H1 (cell line): ENCODE measurements at regions not wholly inside any gene's neighbourhood (a gene's known extent, or its start where the extent isn't known, plus 50 kb on each side); places are given as distances from the start of the nearest gene placed in this dataset.

ENCODE experiments used
- CTCF ChIA-PET: fragments of 300-600 bp; sonication (Branson Sonifier 250); formaldehyde crosslinking; loops from one replicate; lab custom pipeline; 2021; ENCODE audit not compliant: partially characterized antibody; lab: Charles Lee
- POLR2A ChIA-PET: fragments of 300-600 bp; sonication (Branson Sonifier 250); formaldehyde crosslinking; loops from one replicate; lab custom pipeline; 2021; ENCODE audit warnings: inconsistent platforms; ENCODE audit not compliant: partially characterized antibody; lab: Charles Lee
- DNase-seq, 2 experiments: peaks; one replicate each; pipeline versions ENCODE4 v3.0.0 to v3.0.0-alpha.2; 2010 to 2022; ENCODE audit warnings: low spot score in 2 of 2, low read depth in 1 of 2, mixed read lengths in 1 of 2
- FAIRE-seq: peaks from 2 replicates; lab custom pipeline; 2011; peaks lifted over from hg19 to GRCh38; lab: Jason Lieb, UNC
- H2AFZ ChIP-seq: 2 replicates; pipeline ENCODE4 v1.8.1; 2012; ENCODE audit warnings: low read length, inconsistent platforms
- H2AK5ac ChIP-seq: 2 replicates; pipeline ENCODE4 v1.6.1; 2013; ENCODE audit warnings: low read depth, low read length
- H2BK120ac ChIP-seq: replicated peaks from 2 replicates; pipeline ENCODE3; 2013; ENCODE audit warnings: low read depth, low read length, inconsistent platforms
- H2BK12ac ChIP-seq: 2 replicates; pipeline ENCODE4 v1.6.1; 2013; ENCODE audit warnings: low read depth, low read length
- H2BK15ac ChIP-seq: 2 replicates; pipeline ENCODE4 v1.6.1; 2013; ENCODE audit warnings: low read length
- H2BK20ac ChIP-seq: 2 replicates; pipeline ENCODE4 v1.6.1; 2013; ENCODE audit warnings: low read length
- H2BK5ac ChIP-seq: 2 replicates; pipeline ENCODE4 v1.6.1; 2013; ENCODE audit warnings: low read depth, low read length
- H3K14ac ChIP-seq: 2 replicates; pipeline ENCODE4 v1.6.1; 2013; ENCODE audit warnings: inconsistent platforms; ENCODE audit not compliant: insufficient read length
- H3K18ac ChIP-seq: 2 replicates; pipeline ENCODE4 v1.6.1; 2013; ENCODE audit warnings: low read length; ENCODE audit errors: extremely low read depth
- H3K23ac ChIP-seq: 2 replicates; pipeline ENCODE4 v1.6.1; 2013; ENCODE audit warnings: inconsistent platforms; ENCODE audit not compliant: insufficient read length
- H3K23me2 ChIP-seq: 2 replicates; pipeline ENCODE4 v1.6.1; 2013; ENCODE audit warnings: low read depth, low read length
- H3K27ac ChIP-seq: 2 replicates; pipeline ENCODE4 v1.6.1; 2011; ENCODE audit warnings: low read depth, low read length, inconsistent platforms
- H3K27me3 ChIP-seq, 4 experiments: replicated peaks in 1 of 4; 1 replicate in 1 of 4; 2 replicates in 3 of 4; pipeline versions ENCODE4 v1.6.1 to v1.8.1; 2011 to 2013; ENCODE audit warnings: low read length in 3 of 4, mild to moderate bottlenecking in 3 of 4, inconsistent platforms in 2 of 4, mixed read lengths in 2 of 4, moderate library complexity in 1 of 4; ENCODE audit not compliant: control insufficient read depth in 3 of 4, insufficient read depth in 3 of 4; ENCODE audit errors: extremely low read depth in 1 of 4
- H3K36me3 ChIP-seq, 4 experiments: 2 replicates each; pipeline versions ENCODE4 v1.6.1 to v1.8.1; 2011 to 2013; ENCODE audit warnings: mild to moderate bottlenecking in 4 of 4, low read length in 3 of 4, moderate library complexity in 2 of 4, control low read depth in 1 of 4, inconsistent platforms in 1 of 4; ENCODE audit not compliant: insufficient read depth in 4 of 4, control insufficient read depth in 2 of 4
- H3K4ac ChIP-seq: replicated peaks from 2 replicates; pipeline ENCODE3; 2013; ENCODE audit warnings: low read length, low read depth, mixed read lengths, inconsistent platforms; ENCODE audit not compliant: insufficient read length
- H3K4me1 ChIP-seq, 4 experiments: replicated peaks in 1 of 4; 1 replicate in 1 of 4; 2 replicates in 3 of 4; pipeline versions ENCODE4 v1.6.1 to v1.8.1; 2011 to 2013; ENCODE audit warnings: low read length in 3 of 4, inconsistent platforms in 2 of 4, mixed read lengths in 1 of 4; ENCODE audit not compliant: insufficient read depth in 4 of 4, control insufficient read depth in 3 of 4
- H3K4me2 ChIP-seq, 2 experiments: 2 replicates each; pipeline versions ENCODE4 v1.6.1 to v1.8.1; 2011 to 2013; ENCODE audit warnings: low read depth in 2 of 2, low read length in 2 of 2, control low read depth in 1 of 2, inconsistent platforms in 1 of 2, mild to moderate bottlenecking in 1 of 2; ENCODE audit not compliant: insufficient read depth in 1 of 2
- H3K4me3 ChIP-seq, 4 experiments: fragments of 200-600, 300-600 bp in 1 of 4; sonication (generic), shearing (Covaris generic), sonication (Bioruptor Twin) in 1 of 4; 2 replicates each; pipeline versions ENCODE4 v1.5.1 to v1.8.1; 2011 to 2016; ENCODE audit warnings: low read length in 4 of 4, low read depth in 3 of 4, control low read depth in 2 of 4, inconsistent platforms in 2 of 4, mild to moderate bottlenecking in 2 of 4, mixed read lengths in 1 of 4, moderate library complexity in 1 of 4; ENCODE audit not compliant: insufficient read depth in 2 of 4; ENCODE audit errors: extremely low read depth in 1 of 4
- H3K56ac ChIP-seq: replicated peaks from 2 replicates; pipeline ENCODE3; 2013; ENCODE audit warnings: low read depth, mild to moderate bottlenecking, mixed read lengths, low read length, inconsistent platforms; ENCODE audit not compliant: insufficient read length
- H3K79me1 ChIP-seq: 2 replicates; pipeline ENCODE4 v1.6.1; 2013; ENCODE audit warnings: low read depth, low read length, control low read depth
- H3K79me2 ChIP-seq, 2 experiments: 2 replicates each; pipeline versions ENCODE4 v1.6.1 to v1.8.1; 2012 to 2013; ENCODE audit warnings: low read length in 2 of 2, mild to moderate bottlenecking in 2 of 2, inconsistent platforms in 1 of 2; ENCODE audit not compliant: insufficient read depth in 2 of 2, control insufficient read depth in 1 of 2
- H3K9ac ChIP-seq, 4 experiments: replicated peaks in 1 of 4; 1 replicate in 1 of 4; 2 replicates in 3 of 4; pipeline versions ENCODE4 v1.6.1 to v1.8.1; 2011 to 2013; ENCODE audit warnings: low read depth in 3 of 4, low read length in 3 of 4, control low read depth in 2 of 4, mild to moderate bottlenecking in 2 of 4, moderate library complexity in 2 of 4, inconsistent platforms in 1 of 4; ENCODE audit errors: extremely low read depth in 1 of 4
- H3K9me3 ChIP-seq, 2 experiments: 2 replicates each; pipeline versions ENCODE4 v1.6.1 to v1.8.1; 2012 to 2013; ENCODE audit warnings: mild to moderate bottlenecking in 2 of 2, moderate library complexity in 2 of 2, control low read depth in 1 of 2, inconsistent platforms in 1 of 2, low read depth in 1 of 2, low read length in 1 of 2, mixed read lengths in 1 of 2; ENCODE audit not compliant: insufficient read depth in 2 of 2
- H4K20me1 ChIP-seq, 2 experiments: replicated peaks in 1 of 2; 2 replicates each; pipeline versions ENCODE3 to v1.8.1; 2011 to 2013; ENCODE audit warnings: inconsistent platforms in 2 of 2, low read length in 2 of 2, mild to moderate bottlenecking in 1 of 2; ENCODE audit not compliant: insufficient read depth in 2 of 2, control insufficient read depth in 1 of 2
- H4K5ac ChIP-seq: 2 replicates; pipeline ENCODE4 v1.6.1; 2013; ENCODE audit warnings: low read length, low read depth, mixed read lengths, inconsistent platforms; ENCODE audit not compliant: insufficient read length
- H4K8ac ChIP-seq: 2 replicates; pipeline ENCODE4 v1.8.0; 2013; ENCODE audit warnings: mild to moderate bottlenecking, moderate library complexity, low read length, inconsistent platforms; ENCODE audit not compliant: insufficient read depth; ENCODE audit errors: extremely low read depth
- H4K91ac ChIP-seq: replicated peaks from 2 replicates; pipeline ENCODE3; 2013; ENCODE audit warnings: low read length, mixed read lengths, inconsistent platforms; ENCODE audit not compliant: insufficient read length
- BACH1 ChIP-seq: IDR thresholded peaks from 2 replicates; pipeline ENCODE4 v1.6.1; 2012; ENCODE audit warnings: low read length, improper control_type of control experiment
- BCL11A ChIP-seq, 2 experiments: IDR thresholded peaks; one replicate each; pipeline ENCODE4 v1.6.1; 2011; ENCODE audit warnings: low read depth in 2 of 2, low read length in 2 of 2, mild to moderate bottlenecking in 2 of 2
- BRCA1 ChIP-seq: IDR thresholded peaks from 2 replicates; pipeline ENCODE4 v1.6.1; 2012; ENCODE audit warnings: low read depth, low read length, improper control_type of control experiment
- CBX5 ChIP-seq: fragments of 300-800, 300-1000 bp; sonication (generic); IDR thresholded peaks from 2 replicates; pipeline ENCODE4 v1.7.1; 2016; ENCODE audit warnings: antibody characterized with exemption, low read length, low read depth
- CTBP2 ChIP-seq: IDR thresholded peaks from 2 replicates; pipeline ENCODE4 v1.7.0; 2011; ENCODE audit warnings: borderline replicate concordance, mild to moderate bottlenecking, moderate library complexity, mixed read lengths, low read length; ENCODE audit not compliant: insufficient read depth, insufficient read length
- HDAC2 ChIP-seq, 2 experiments: fragments of 300-600 bp in 1 of 2; sonication (generic) in 1 of 2; IDR thresholded peaks; 2 replicates each; pipeline ENCODE4 v1.6.1; 2011 to 2012; ENCODE audit warnings: low read depth in 2 of 2, low read length in 2 of 2, mild to moderate bottlenecking in 2 of 2, moderate library complexity in 2 of 2, borderline replicate concordance in 1 of 2, inconsistent platforms in 1 of 2
- KDM4A ChIP-seq: IDR thresholded peaks from one replicate; pipeline ENCODE4 v1.7.1; 2012; ENCODE audit warnings: low read depth, mild to moderate bottlenecking, moderate library complexity, low read length, inconsistent platforms; ENCODE audit not compliant: severe bottlenecking
- POLR2A ChIP-seq, 2 experiments: IDR thresholded peaks; 1 replicate in 1 of 2; 2 replicates in 1 of 2; pipeline ENCODE4 v1.6.1; 2011; ENCODE audit warnings: low read depth in 2 of 2, low read length in 2 of 2, mild to moderate bottlenecking in 2 of 2; ENCODE audit errors: control extremely low read depth in 1 of 2
- RXRA ChIP-seq: IDR thresholded peaks from 2 replicates; pipeline ENCODE4 v1.6.1; 2011; ENCODE audit warnings: low read depth, mild to moderate bottlenecking, low read length, moderate library complexity; ENCODE audit not compliant: insufficient read depth
- SIRT6 ChIP-seq: IDR thresholded peaks from one replicate; pipeline ENCODE4 v1.7.1; 2012; ENCODE audit warnings: low read length, inconsistent platforms
- SP2 ChIP-seq: IDR thresholded peaks from 2 replicates; pipeline ENCODE4 v1.6.1; 2012; ENCODE audit warnings: mild to moderate bottlenecking, low read length, inconsistent platforms
- TAF1 ChIP-seq: IDR thresholded peaks from 2 replicates; pipeline ENCODE4 v1.6.1; 2011; ENCODE audit warnings: mild to moderate bottlenecking, low read depth, low read length
- USF2 ChIP-seq: IDR thresholded peaks from 2 replicates; pipeline ENCODE4 v1.6.1; 2011; ENCODE audit warnings: low read length, improper control_type of control experiment
- WGBS, 2 experiments: shearing (Covaris generic) in 1 of 2; methylation state at CpG; one replicate each; pipeline versions ENCODE4 v1.1.6 to v1.1.7; 2013 to 2015; ENCODE audit warnings: low lambda C conversion rate in 2 of 2, mixed read lengths in 2 of 2, inconsistent platforms in 1 of 2, low coverage in 1 of 2, missing lambda C conversion rate in 1 of 2; ENCODE audit not compliant: insufficient replicate concordance in 2 of 2, insufficient coverage in 1 of 2, insufficient read length in 1 of 2; ENCODE audit errors: extremely low coverage in 1 of 2, missing lambda C conversion rate in 1 of 2; 5-methylcytosine and 5-hydroxymethylcytosine counted together

- Histone ChIP-seq H4K91ac (peak overlapping the region; percentile 45), H2BK120ac (no peak overlapping the region), H2BK12ac (no peak overlapping the region), H3K4me2 (peak overlapping the region in 1 of 2 experiments; percentile 100; a peak in 3 of 4 replicates), H3K36me3 (peaks cover 0 to 54% (median 17%) of the 10 kb centered on the region in 4 experiments; a peak in 6 of 8 replicates), H3K79me2 (peaks cover 41 to 68% of the 10 kb centered on the region in 2 experiments), H2BK5ac (peak overlapping the region; percentile 89; the same call in 1 of the 2 replicates), H3K4me3 (peak overlapping the region in 1 of 4 experiments; percentile 71; a peak in 1 of 8 replicates), H2AK5ac (no peak overlapping the region; the same call in 1 of the 2 replicates), H3K14ac (no peak overlapping the region), H4K20me1 (no peaks in the 10 kb centered on the region), H2BK20ac (0 out of 2 replicates have a peak overlapping the region, but pooled peaks have one; percentile 37), H3K9me3 (no peaks in the 10 kb centered on the region), H3K23me2 (peaks cover 7% of the 10 kb centered on the region), H3K79me1 (peaks cover 18% of the 10 kb centered on the region), H3K27me3 (no peaks in the 10 kb centered on the region), H3K4me1 (peaks cover 3 to 24% (median 10%) of the 10 kb centered on the region in 4 experiments), H2BK15ac (no peak overlapping the region), H3K18ac (no peak overlapping the region), H2AFZ (no peak overlapping the region), H4K8ac (no peak overlapping the region), H3K27ac (peak overlapping the region; percentile 1; the same call in 1 of the 2 replicates), H3K4ac (peak overlapping the region; percentile 10), H3K9ac (no peak overlapping the region), H3K23ac (no peak overlapping the region), H4K5ac (peak overlapping the region; percentile 7), H3K56ac (no peak overlapping the region)
- POLR2A ChIA-PET: interaction anchor here (0.8 to 6.1 kb wide), 5 partner anchors 10 to 92 kb away, joined by 3 to 106 read pairs (median 3); no protein-coding TSS in a partner anchor
- 83% methylated on average over 5 of the region's 5 CpGs; no CpG with 5 or more reads in 1 of the 2 experiments for WGBS, 2 experiments
- DNase-seq (no peak), FAIRE-seq (no peak)
- CTCF ChIA-PET: interaction anchor here (0.6 to 1.3 kb wide), 3 partner anchors 26 to 812 kb away, joined by 3 read pairs; no protein-coding TSS in a partner anchor
- TF ChIP-seq KDM4A (no peak), USF2 (no peak), RXRA (no peak), SP2 (no peak), BACH1 (no peak), CBX5 (no peak), CTBP2 (no peak), BCL11A (IDR thresholded peaks at IDR 0.05; ENCODE audit: low read depth in 2 of 2, low read length in 2 of 2) (no peak), SIRT6 (no peak), HDAC2 (IDR thresholded peaks at IDR 0.05; ENCODE audit: borderline replicate concordance in 1 of 2, low read depth in 2 of 2, low read length in 2 of 2) (no peak), TAF1 (no peak), BRCA1 (no peak), POLR2A (IDR thresholded peaks at IDR 0.05; ENCODE audit: control extremely low read depth in 1 of 2, low read depth in 2 of 2, low read length in 2 of 2) (no peak)
These were observed 800.8 kb upstream of the ID2 start for GRCh38 chr2:7881063-7881462.
